GM12873 (cell line): ENCODE measurements at regions not wholly inside any gene's neighbourhood (a gene's known extent, or its start where the extent isn't known, plus 50 kb on each side); places are given as distances from the start of the nearest gene placed in this dataset.

ENCODE experiments used
- TF ChIP-seq, protein P1 (sequence below): IDR thresholded peaks from 2 replicates; pipeline ENCODE4 v1.5.1; 2012; ENCODE audit warnings: low read depth, mild to moderate bottlenecking, moderate library complexity, low read length, control low read depth; ENCODE audit not compliant: insufficient read depth; ENCODE audit errors: missing control alignments

DNA sequence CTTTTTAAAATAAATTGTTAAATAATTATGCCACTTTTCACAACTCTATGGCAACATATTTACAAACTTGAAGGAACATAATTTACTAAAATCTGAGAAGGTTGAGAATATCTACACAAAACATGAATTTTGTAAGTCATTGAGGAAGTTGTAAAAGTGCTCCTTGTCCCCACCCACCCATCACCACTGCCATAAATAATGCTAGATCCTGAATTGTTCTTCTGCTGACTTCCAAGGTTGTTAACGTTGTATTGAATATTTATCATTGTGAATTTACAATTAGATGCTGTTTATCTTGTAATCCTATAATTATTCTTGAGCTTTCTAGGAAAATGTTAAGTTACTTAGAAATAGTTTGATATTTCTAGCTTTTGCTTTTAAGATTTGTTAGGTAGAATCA, 908.0 kb upstream of the COX7C start:
- TF ChIP-seq, protein P1, sequence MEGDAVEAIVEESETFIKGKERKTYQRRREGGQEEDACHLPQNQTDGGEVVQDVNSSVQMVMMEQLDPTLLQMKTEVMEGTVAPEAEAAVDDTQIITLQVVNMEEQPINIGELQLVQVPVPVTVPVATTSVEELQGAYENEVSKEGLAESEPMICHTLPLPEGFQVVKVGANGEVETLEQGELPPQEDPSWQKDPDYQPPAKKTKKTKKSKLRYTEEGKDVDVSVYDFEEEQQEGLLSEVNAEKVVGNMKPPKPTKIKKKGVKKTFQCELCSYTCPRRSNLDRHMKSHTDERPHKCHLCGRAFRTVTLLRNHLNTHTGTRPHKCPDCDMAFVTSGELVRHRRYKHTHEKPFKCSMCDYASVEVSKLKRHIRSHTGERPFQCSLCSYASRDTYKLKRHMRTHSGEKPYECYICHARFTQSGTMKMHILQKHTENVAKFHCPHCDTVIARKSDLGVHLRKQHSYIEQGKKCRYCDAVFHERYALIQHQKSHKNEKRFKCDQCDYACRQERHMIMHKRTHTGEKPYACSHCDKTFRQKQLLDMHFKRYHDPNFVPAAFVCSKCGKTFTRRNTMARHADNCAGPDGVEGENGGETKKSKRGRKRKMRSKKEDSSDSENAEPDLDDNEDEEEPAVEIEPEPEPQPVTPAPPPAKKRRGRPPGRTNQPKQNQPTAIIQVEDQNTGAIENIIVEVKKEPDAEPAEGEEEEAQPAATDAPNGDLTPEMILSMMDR: no peak

DNA sequence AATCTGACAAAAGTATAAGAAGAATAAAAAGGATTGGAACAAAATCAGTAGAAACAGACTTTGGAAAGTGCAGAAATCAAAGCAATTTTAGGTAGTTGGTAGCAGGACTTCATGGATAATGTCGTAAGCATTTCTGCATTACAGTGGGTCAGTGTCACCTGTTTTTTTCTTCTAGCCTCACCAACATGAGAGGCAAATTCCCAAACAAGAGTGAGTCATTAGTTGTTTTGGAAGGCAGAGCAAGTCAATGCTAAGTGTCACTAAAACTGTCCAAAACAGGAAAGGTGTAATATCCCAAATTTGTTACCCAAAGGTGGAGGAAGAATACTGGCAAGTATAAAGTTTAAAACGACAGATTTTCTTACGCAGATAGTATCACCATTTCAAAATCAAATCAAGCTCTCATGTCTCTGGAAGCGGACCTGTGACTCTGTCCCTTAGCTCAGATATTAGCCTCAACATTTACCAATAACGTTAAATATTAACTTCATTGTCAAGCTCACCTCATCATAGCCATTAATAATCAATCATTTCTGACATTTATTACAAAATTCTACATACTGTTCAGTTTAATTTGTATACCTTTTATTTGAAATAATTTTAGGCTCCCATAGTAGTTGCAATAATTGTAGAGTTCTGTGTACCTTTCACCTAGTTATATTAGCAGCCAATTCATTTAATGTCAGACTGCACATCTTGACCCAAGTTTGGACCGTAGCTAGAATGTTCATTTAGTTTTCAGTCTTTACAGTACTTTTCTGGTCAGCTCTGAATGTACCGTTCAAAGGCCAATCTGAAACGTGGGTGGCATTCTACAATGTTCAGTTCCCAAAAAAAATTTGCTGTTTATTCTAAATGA, 901.2 kb upstream of the COX7C start:
- TF ChIP-seq, protein P1: no peak

DNA sequence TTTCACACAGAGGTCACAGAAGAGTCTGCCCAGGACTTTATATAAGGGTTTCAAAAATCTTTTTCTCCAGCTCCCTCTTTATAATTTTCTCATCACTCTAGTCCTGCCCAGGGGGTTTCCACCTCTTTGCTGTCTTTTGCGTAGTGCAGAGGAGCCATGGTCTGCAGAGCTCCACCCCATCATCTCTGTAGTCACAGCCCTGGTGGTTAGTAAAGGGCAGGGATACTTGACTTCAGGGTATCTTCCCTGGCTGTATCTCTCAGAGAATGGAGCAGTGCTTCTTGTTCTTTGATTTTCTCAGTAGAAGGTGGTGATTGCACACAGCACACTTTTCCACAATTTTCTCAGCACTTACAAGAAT, 900.6 kb upstream of the COX7C start:
- TF ChIP-seq, protein P1: no peak

DNA sequence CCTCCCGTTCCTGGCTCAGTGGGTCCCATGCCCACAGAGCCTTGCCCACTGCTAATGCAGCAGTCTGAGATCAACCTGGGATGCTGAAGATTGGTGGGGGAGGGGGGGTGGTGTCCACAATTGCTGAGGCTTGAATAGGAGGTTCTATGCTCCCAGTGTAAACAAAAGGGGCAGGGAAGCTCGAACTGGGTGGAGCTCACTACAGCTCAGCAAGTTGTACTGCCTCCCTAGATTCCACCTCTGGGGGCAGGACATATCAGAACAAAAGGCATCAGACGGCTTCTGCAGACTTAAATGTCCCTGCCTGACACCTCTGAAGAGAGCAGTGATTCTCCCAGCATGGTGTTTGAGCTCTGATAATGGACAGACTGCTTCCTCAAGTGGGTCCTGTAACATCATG, 885.6 kb upstream of the COX7C start:
- TF ChIP-seq, protein P1: no peak

DNA sequence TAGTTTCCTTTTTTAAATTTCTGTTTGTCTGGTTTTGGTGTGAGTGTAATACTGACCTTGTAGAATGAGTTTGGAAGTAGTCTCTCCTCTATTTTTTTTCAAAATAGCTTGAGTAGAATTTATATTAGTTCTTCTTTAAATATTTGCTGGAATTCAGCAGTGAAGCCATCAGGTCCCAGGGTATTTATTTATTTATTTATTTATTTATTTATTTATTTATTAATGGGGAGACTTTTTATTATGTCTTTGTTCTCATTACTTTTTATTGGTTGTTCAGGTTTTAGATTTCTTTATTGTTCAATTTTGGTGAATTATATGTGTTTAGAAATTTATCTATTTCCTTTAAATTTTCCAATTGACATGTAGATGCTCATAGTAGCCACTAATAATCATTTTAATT, 875.8 kb upstream of the COX7C start:
- TF ChIP-seq, protein P1: no peak

DNA sequence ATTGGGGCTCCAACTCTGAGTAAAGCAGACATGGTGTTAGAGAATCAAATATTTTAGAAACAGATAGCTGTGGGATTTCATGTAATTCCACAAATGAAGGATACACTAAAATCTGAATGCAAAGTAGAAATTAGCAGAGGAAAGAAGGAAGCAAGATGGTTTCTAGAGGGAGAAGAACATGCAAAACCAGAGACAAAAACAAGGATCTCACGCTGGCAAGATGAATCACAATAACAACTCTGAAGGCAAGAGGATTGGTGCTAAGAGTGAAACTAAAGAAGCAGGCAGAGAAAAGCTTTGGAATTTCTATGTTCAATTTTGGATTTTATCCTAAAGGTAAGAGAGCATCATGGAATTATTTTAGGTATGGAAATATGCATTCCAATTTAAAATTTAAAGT, 857.2 kb upstream of the COX7C start:
- TF ChIP-seq, protein P1: no peak

DNA sequence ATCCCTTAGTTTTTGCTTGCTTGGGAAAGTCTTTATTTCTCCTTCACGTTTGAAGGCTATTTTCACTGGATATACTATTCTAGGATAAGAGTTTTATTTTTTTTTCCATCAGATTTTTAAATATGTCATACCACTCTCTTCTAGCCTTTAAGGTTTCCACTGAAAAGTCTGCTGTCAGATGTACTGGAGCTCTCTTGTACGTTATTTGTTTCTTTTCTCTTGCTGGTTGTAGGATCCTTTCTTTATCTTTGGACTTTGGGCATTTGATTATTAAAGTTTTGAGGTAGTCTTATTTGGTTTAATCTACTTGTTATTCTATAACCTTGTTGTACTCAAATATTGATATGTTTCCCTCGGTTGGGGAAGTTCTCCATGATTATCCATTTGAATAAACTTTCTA, 848.4 kb upstream of the COX7C start:
- TF ChIP-seq, protein P1: no peak
